Esophagus muscularis mucosa (tissue), 3 donors: ENCODE measurements at regions not wholly inside any gene's neighbourhood (a gene's known extent, or its start where the extent isn't known, plus 50 kb on each side); places are given as distances from the start of the nearest gene placed in this dataset.

Experiments
- POLR2A ChIP-seq: fragments of 450-650 bp; IDR thresholded peaks from one replicate; pipeline ENCODE4 v1.6.1; 2017; ENCODE audit warnings: antibody characterized with exemption, moderate library complexity, mild to moderate bottlenecking, low read depth
- POLR2AphosphoS5 ChIP-seq, 2 donors: sonication (generic); formaldehyde crosslinking; IDR thresholded peaks; one replicate each; pipeline ENCODE4 v1.6.1; 2017; ENCODE audit warnings: antibody characterized with exemption in 2 of 2
- TF ChIP-seq, protein P1 (sequence below), 3 experiments: fragments of 200-600 bp in 2 of 3; fragments of 450-650 bp in 1 of 3; sonication (generic) in 2 of 3; IDR thresholded peaks; one replicate each; pipeline ENCODE4 v1.5.1; 2017 to 2019; ENCODE audit warnings: antibody characterized with exemption in 3 of 3, mild to moderate bottlenecking in 2 of 3, moderate library complexity in 1 of 3

DNA sequence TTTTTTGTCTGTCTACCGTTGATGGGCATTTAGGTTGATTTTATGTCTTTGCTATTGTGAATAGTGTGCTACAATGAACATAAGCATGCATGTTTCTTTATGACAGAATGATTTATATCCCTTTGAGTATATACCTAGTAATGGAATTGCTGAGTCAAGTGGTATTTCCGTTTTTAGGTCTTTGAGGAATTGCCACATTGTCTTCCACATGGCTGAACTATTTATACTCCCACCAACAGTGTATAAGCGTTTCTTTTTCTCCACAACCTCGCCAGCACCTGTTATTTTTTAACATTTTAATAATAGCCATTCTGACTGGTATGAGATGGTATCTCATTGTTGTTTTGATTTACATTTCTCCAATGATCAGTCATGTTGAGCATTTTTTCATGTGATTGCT is 89.6 kb upstream of the GALNT15 start:
- TF ChIP-seq, protein P1, sequence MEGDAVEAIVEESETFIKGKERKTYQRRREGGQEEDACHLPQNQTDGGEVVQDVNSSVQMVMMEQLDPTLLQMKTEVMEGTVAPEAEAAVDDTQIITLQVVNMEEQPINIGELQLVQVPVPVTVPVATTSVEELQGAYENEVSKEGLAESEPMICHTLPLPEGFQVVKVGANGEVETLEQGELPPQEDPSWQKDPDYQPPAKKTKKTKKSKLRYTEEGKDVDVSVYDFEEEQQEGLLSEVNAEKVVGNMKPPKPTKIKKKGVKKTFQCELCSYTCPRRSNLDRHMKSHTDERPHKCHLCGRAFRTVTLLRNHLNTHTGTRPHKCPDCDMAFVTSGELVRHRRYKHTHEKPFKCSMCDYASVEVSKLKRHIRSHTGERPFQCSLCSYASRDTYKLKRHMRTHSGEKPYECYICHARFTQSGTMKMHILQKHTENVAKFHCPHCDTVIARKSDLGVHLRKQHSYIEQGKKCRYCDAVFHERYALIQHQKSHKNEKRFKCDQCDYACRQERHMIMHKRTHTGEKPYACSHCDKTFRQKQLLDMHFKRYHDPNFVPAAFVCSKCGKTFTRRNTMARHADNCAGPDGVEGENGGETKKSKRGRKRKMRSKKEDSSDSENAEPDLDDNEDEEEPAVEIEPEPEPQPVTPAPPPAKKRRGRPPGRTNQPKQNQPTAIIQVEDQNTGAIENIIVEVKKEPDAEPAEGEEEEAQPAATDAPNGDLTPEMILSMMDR (IDR thresholded peaks at IDR 0.05) = no peak
- no peak for TF ChIP-seq POLR2A
- no peak for TF ChIP-seq POLR2AphosphoS5 (IDR thresholded peaks at IDR 0.05)
